Right atrium auricular region (tissue), 2 donors: ENCODE measurements at regions not wholly inside any gene's neighbourhood (a gene's known extent, or its start where the extent isn't known, plus 50 kb on each side); places are given as distances from the start of the nearest gene placed in this dataset.

Source experiments
- DNase-seq: peaks from one replicate; pipeline ENCODE4 v3.0.0-alpha.2; 2019; ENCODE audit warnings: low spot score
- H3K27ac ChIP-seq, 2 donors: fragments of 200-600 bp; sonication (generic); 1 replicate in 1 of 2; 2 replicates in 1 of 2; pipeline ENCODE4 v1.5.1; 2016 to 2019
- H3K27me3 ChIP-seq, 2 donors: fragments of 200-600 bp; sonication (generic); one replicate each; pipeline versions ENCODE4 v1.5.1 to v1.6.0; 2017 to 2019
- H3K36me3 ChIP-seq: fragments of 200-600 bp; sonication (generic); one replicate; pipeline ENCODE4 v1.5.1; 2016
- H3K4me1 ChIP-seq, 2 donors: fragments of 200-600 bp; sonication (generic); one replicate each; pipeline versions ENCODE4 v1.5.1 to v1.6.0; 2017 to 2019
- H3K4me3 ChIP-seq, 2 donors: fragments of 200-600 bp; sonication (generic); 1 replicate in 1 of 2; 2 replicates in 1 of 2; pipeline ENCODE4 v1.5.1; 2017 to 2019; ENCODE audit warnings: mild to moderate bottlenecking in 1 of 2, moderate library complexity in 1 of 2
- H3K9me3 ChIP-seq, 2 donors: fragments of 200-600 bp; sonication (generic); one replicate each; pipeline ENCODE4 v1.5.1; 2019
- TF ChIP-seq, protein P1 (sequence below), 2 donors: fragments of 200-600 bp; sonication (generic); IDR thresholded peaks; one replicate each; pipeline ENCODE4 v1.5.1; 2019; ENCODE audit warnings: antibody characterized with exemption in 2 of 2

DNA sequence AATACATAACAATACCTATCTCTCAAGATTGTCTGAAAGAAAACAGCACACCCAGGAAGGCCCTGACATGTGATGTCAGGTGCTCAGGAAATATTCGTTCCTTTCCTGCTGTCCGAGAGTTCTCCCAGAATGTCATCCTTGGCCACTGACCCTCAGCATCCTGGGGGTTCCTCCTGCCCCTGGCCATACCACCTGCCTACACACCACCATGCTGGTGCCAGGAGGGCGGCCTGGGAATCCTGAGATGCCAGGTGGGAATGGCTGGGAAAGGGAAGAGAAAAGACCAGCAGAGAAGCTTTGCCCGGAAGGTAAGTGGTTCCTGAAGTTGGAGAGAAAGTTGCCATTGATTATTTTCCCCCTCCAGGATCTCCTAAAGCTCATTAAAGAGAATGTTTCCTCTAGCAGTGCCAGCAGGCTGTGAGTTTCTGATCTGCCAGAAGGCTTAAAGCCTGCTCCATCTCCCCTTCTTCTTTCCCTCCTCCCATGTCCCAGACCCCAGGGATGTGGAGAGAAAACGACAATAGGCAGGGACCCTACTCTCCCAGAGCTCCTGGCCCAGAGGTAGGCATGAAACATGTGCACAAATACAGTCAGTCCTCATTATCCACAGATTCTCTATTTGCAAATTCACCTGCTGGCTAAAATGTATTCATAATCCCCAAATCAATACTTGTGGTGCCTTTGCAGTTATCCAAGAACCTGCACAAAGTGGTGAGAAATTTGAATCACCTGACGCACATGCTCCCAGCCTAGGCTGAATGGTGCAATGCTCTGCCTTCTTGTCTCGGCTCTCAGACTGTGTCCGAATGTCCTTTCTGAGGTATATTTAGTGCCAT, 147.1 kb upstream of the MYCN start:
- Histone ChIP-seq H3K27ac (no peak overlapping the region), H3K4me1 (peaks cover 0 to 6% of the 10 kb centered on the region in 2 donors), H3K9me3 (no peaks in the 10 kb centered on the region), H3K4me3 (no peak overlapping the region), H3K27me3 (no peaks in the 10 kb centered on the region), H3K36me3 (no peaks in the 10 kb centered on the region)
- TF ChIP-seq, protein P1, sequence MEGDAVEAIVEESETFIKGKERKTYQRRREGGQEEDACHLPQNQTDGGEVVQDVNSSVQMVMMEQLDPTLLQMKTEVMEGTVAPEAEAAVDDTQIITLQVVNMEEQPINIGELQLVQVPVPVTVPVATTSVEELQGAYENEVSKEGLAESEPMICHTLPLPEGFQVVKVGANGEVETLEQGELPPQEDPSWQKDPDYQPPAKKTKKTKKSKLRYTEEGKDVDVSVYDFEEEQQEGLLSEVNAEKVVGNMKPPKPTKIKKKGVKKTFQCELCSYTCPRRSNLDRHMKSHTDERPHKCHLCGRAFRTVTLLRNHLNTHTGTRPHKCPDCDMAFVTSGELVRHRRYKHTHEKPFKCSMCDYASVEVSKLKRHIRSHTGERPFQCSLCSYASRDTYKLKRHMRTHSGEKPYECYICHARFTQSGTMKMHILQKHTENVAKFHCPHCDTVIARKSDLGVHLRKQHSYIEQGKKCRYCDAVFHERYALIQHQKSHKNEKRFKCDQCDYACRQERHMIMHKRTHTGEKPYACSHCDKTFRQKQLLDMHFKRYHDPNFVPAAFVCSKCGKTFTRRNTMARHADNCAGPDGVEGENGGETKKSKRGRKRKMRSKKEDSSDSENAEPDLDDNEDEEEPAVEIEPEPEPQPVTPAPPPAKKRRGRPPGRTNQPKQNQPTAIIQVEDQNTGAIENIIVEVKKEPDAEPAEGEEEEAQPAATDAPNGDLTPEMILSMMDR (IDR thresholded peaks at IDR 0.05) = no peak
- DNase-seq = no peak

DNA sequence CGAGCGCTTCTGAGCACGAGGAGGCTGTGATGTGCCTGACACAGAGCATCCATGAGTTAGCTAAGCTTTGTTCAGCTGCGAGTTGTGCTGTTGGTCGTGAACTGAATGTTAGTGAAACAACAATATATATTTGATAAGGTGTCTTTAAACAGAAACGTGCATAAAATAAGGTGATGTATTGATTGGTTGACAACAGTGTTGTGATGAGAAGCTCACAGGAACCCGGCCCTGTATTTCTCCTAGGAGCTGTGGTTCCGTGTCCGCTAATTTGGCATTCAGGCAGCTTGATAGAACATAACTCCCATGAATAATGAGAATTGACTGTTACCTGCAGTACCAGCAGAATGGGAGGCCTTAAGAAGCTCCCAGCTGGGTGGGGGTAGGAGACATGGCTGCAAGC, 146.4 kb upstream of the MYCN start:
- TF ChIP-seq, protein P1 (IDR thresholded peaks at IDR 0.05) = no peak
- DNase-seq = no peak

GRCh38 chr2:15794608-15795134, 145.7 kb upstream of the MYCN start:
- Histone ChIP-seq H3K27ac (no peak overlapping the region), H3K4me1 (peaks cover 0 to 7% of the 10 kb centered on the region in 2 donors), H3K36me3 (no peaks in the 10 kb centered on the region), H3K9me3 (no peaks in the 10 kb centered on the region), H3K4me3 (no peak overlapping the region), H3K27me3 (no peaks in the 10 kb centered on the region)
- no peak for DNase-seq
- TF ChIP-seq, protein P1 (IDR thresholded peaks at IDR 0.05) = no peak

More for the DNA sequence above, 146.4 kb upstream of the MYCN start:
- Histone ChIP-seq H3K27ac (no peak overlapping the region), H3K4me3 (no peak overlapping the region), H3K27me3 (no peaks in the 10 kb centered on the region), H3K4me1 (peaks cover 0 to under 1% of the 10 kb centered on the region in 2 donors), H3K9me3 (no peaks in the 10 kb centered on the region), H3K36me3 (no peaks in the 10 kb centered on the region)

- Histone ChIP-seq H3K27ac (no peak overlapping the region), H3K4me1 (peaks cover 0 to 9% of the 10 kb centered on the region in 2 donors), H3K27me3 (no peaks in the 10 kb centered on the region), H3K36me3 (no peaks in the 10 kb centered on the region), H3K4me3 (no peak overlapping the region), H3K9me3 (no peaks in the 10 kb centered on the region)
- no peak for DNase-seq
- TF ChIP-seq, protein P1 (IDR thresholded peaks at IDR 0.05) = no peak
Measured at GRCh38 chr2:15795426-15795825, 144.9 kb upstream of the MYCN start.

DNA sequence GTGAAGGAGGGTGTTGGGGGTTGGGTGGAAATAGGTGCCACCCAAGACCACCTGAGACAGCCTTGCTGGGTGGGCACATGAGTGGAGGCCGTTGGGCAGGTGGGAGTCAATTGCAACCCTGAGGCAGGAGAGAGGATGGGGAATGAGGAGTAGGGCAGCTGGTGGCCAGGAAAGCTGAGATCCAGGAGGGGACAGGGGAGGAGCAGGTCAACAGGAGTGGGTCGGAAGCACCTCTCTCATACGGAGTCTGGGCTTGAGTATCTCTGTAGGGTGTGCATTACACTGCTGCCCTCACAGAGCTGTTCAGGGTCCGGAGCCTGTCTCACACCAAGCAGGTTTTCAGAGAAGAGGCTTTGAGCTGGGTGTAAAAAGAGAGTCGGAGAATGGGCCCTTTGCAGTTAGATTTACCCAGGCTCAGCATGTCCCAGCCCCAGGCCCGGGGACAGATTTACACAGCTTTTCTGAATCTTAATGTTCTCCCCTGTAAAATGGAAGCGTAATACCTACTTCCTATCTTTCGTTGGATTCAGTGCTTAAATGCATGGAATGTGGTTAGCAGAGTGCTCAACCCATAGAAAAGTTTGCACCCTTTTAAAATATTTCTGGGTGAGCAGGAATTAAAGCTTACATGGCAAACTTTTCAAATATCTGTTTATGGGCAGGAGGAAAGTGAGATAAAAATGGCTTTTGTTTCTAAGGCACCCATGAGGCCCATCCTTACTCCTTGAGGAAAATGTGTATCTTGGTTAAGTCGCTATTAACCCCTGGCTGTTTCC, 144.0 kb upstream of the MYCN start:
- TF ChIP-seq, protein P1 (IDR thresholded peaks at IDR 0.05) = no peak
- no peak for DNase-seq

More for the DNA sequence above, 144.0 kb upstream of the MYCN start:
- Histone ChIP-seq H3K4me3 (no peak overlapping the region), H3K4me1 (peaks cover 0 to 9% of the 10 kb centered on the region in 2 donors), H3K36me3 (no peaks in the 10 kb centered on the region), H3K27ac (no peak overlapping the region), H3K27me3 (no peaks in the 10 kb centered on the region), H3K9me3 (no peaks in the 10 kb centered on the region)
